Stomach (tissue), 8 donors: ENCODE measurements at regions not wholly inside any gene's neighbourhood (a gene's known extent, or its start where the extent isn't known, plus 50 kb on each side); places are given as distances from the start of the nearest gene placed in this dataset.

Experiments used
- DNase-seq, 2 donors: peaks; one replicate each; pipeline versions ENCODE4 v3.0.0 to v3.0.0-alpha.2; 2013 to 2019
- H3K27ac ChIP-seq, 5 donors: fragments of 200-600 bp in 4 of 5; sonication (generic) in 4 of 5; one replicate each; pipeline ENCODE4 v1.5.1; 2013 to 2019; ENCODE audit warnings: mild to moderate bottlenecking in 1 of 5, moderate library complexity in 1 of 5
- H3K27me3 ChIP-seq, 3 donors: fragments of 200-600 bp; sonication (generic); one replicate each; pipeline ENCODE4 v1.5.1; 2017 to 2019; ENCODE audit warnings: mixed run types in 1 of 3
- H3K36me3 ChIP-seq, 4 donors: fragments of 200-600 bp; sonication (generic); 1 replicate in 3 of 4; 2 replicates in 1 of 4; pipeline ENCODE4 v1.5.1; 2016 to 2019
- H3K4me1 ChIP-seq, 4 donors: fragments of 200-600 bp; sonication (generic); one replicate each; pipeline ENCODE4 v1.5.1; 2016 to 2019
- H3K4me3 ChIP-seq, 4 donors: fragments of 200-600 bp; sonication (generic) in 3 of 4; one replicate each; pipeline ENCODE4 v1.5.1; 2016 to 2019; ENCODE audit warnings: mild to moderate bottlenecking in 1 of 4
- H3K9me3 ChIP-seq, 4 donors: fragments of 200-600 bp; sonication (generic); one replicate each; pipeline ENCODE4 v1.5.1; 2016 to 2019
- CTCF ChIP-seq, 7 experiments: fragments of 450-650 bp in 4 of 7; fragments of 200-600 bp in 3 of 7; sonication (generic) in 3 of 7; IDR thresholded peaks; one replicate each; pipeline ENCODE4 v1.5.1; 2016 to 2019; ENCODE audit warnings: antibody characterized with exemption in 7 of 7, control low read depth in 2 of 7, mild to moderate bottlenecking in 1 of 7
- EP300 ChIP-seq: sonication (generic); formaldehyde crosslinking; IDR thresholded peaks from one replicate; pipeline ENCODE4 v1.6.1; 2017; ENCODE audit warnings: antibody characterized with exemption
- POLR2A ChIP-seq, 4 donors: fragments of 450-650 bp; IDR thresholded peaks; one replicate each; pipeline ENCODE4 v1.6.1; 2016; ENCODE audit warnings: antibody characterized with exemption in 4 of 4, control low read depth in 2 of 4, mild to moderate bottlenecking in 1 of 4, moderate library complexity in 1 of 4
- POLR2AphosphoS5 ChIP-seq, 3 donors: sonication (generic); formaldehyde crosslinking; IDR thresholded peaks; one replicate each; pipeline ENCODE4 v1.6.1; 2016; ENCODE audit warnings: antibody characterized with exemption in 3 of 3
- WGBS, 5 donors: extraction: QIAGEN DNeasy Blood & Tissue Kit in 3 of 5; methylation state at CpG; one replicate each; pipeline versions ENCODE4 v1.1.5 to v1.1.7; 2013 to 2018; 5-methylcytosine and 5-hydroxymethylcytosine counted together
- intact Hi-C: fragments of 100-400 bp; cut with DNase I; formaldehyde crosslinking; loops from one replicate; pipeline ENCODE4 v1.15.1; 2023; ENCODE audit warnings: low total_unique reads
- donor health status: healthy with polysubstance abuse.
- donor health status: Bipolar disorder and iron deficiency.
- donor health status: healthy.

- Histone ChIP-seq H3K27me3 (peaks cover 0 to 11% (median 0%) of the 10 kb centered on the region in 3 donors), H3K36me3 (no peaks in the 10 kb centered on the region), H3K4me3 (no peak overlapping the region), H3K27ac (peak overlapping the region in 4 of 5 donors; percentile 28 to 82 (median 61)), H3K9me3 (no peaks in the 10 kb centered on the region), H3K4me1 (peaks cover 0 to 34% (median 17%) of the 10 kb centered on the region in 4 donors)
- 51 to 74% (median 56%) methylated on average over 4 to 5 of the region's 5 CpGs for WGBS, 5 donors
- TF ChIP-seq EP300 (no peak), CTCF (IDR thresholded peaks at IDR 0.05) (peak in 1 of 7 experiments; percentile 1)
- intact Hi-C loops, result loop anchor here (10.0 kb wide), 1 partner anchor 594 kb away; no protein-coding TSS in a partner anchor
- no peak for DNase-seq
Observed at GRCh38 chr17:72561266-72561665, 440.4 kb downstream of the SOX9 start.

GRCh38 chr17:72561680-72562079 lies 440.9 kb downstream of the SOX9 start:
- Histone ChIP-seq H3K9me3 (no peaks in the 10 kb centered on the region), H3K27me3 (peaks cover 0 to 7% (median 0%) of the 10 kb centered on the region in 3 donors), H3K4me1 (peaks cover 0 to 38% (median 17%) of the 10 kb centered on the region in 4 donors), H3K4me3 (no peak overlapping the region), H3K27ac (peak overlapping the region in 1 of 5 donors; percentile 78), H3K36me3 (no peaks in the 10 kb centered on the region)
- TF ChIP-seq EP300 (no peak), POLR2AphosphoS5 (IDR thresholded peaks at IDR 0.05) (no peak), CTCF (IDR thresholded peaks at IDR 0.05) (no peak), POLR2A (IDR thresholded peaks at IDR 0.05) (no peak)
- WGBS, 5 donors, result 86 to 94% (median 90%) methylated on average over 6 of the region's 6 CpGs
- intact Hi-C loops, result loop anchor here (10.0 kb wide), 1 partner anchor 593 kb away; no protein-coding TSS in a partner anchor
- DNase-seq, result no peak

- peaks cover 0 to 5% (median 0%) of the 10 kb centered on the region in 3 donors for H3K27me3 ChIP-seq
- DNase-seq, result no peak
- intact Hi-C loops, result loop anchor here (10.0 kb wide), 1 partner anchor 592 kb away; no protein-coding TSS in a partner anchor
- no peak overlapping the region for H3K4me3 ChIP-seq
- no peaks in the 10 kb centered on the region for H3K36me3 ChIP-seq
- H3K27ac ChIP-seq, result no peak overlapping the region
- H3K9me3 ChIP-seq, result no peaks in the 10 kb centered on the region
- peaks cover 0 to 49% (median 19%) of the 10 kb centered on the region in 4 donors for H3K4me1 ChIP-seq
- no peak for TF ChIP-seq POLR2A (IDR thresholded peaks at IDR 0.05)
- TF ChIP-seq EP300, result no peak
- TF ChIP-seq CTCF (IDR thresholded peaks at IDR 0.05), result no peak
- TF ChIP-seq POLR2AphosphoS5 (IDR thresholded peaks at IDR 0.05), result no peak
- 71 to 77% (median 72%) methylated on average over 7 of the region's 7 CpGs for WGBS, 5 donors
Observed at GRCh38 chr17:72562615-72563188, 441.9 kb downstream of the SOX9 start.

GRCh38 chr17:72563952-72564351 lies 443.1 kb downstream of the SOX9 start:
- WGBS, 5 donors, result 87 to 95% (median 92%) methylated on average over 7 of the region's 7 CpGs
- no peaks in the 10 kb centered on the region for H3K9me3 ChIP-seq
- peaks cover 0 to 5% (median 0%) of the 10 kb centered on the region in 3 donors for H3K27me3 ChIP-seq
- DNase-seq, result no peak
- no peak for TF ChIP-seq POLR2A (IDR thresholded peaks at IDR 0.05)
- no peak for TF ChIP-seq CTCF (IDR thresholded peaks at IDR 0.05)
- TF ChIP-seq EP300, result no peak
- TF ChIP-seq POLR2AphosphoS5 (IDR thresholded peaks at IDR 0.05), result no peak
- intact Hi-C loops, result loop anchor here (10.0 kb wide), 1 partner anchor 591 kb away; no protein-coding TSS in a partner anchor
- no peaks in the 10 kb centered on the region for H3K36me3 ChIP-seq
- H3K4me3 ChIP-seq, result no peak overlapping the region
- no peak overlapping the region for H3K27ac ChIP-seq
- peaks cover under 1 to 57% (median 24%) of the 10 kb centered on the region in 4 donors for H3K4me1 ChIP-seq
